WTC11 (cell line): ENCODE measurements at regions not wholly inside any gene's neighbourhood (a gene's known extent, or its start where the extent isn't known, plus 50 kb on each side); places are given as distances from the start of the nearest gene placed in this dataset.

Experiments
- ATAC-seq: fragments of 200-7000 bp; cut with Tn5 transposase; 2 replicates; pipeline ENCODE4 v1.10.0; 2021; ENCODE audit warnings: mild to moderate bottlenecking, moderate library complexity
- CTCF ChIA-PET: fragments of 300-600 bp; sonication (Branson Sonifier 250); formaldehyde crosslinking; loops from one replicate; lab custom pipeline; 2021; ENCODE audit warnings: antibody characterized with exemption; lab: Charles Lee
- POLR2A ChIA-PET: fragments of 350-600 bp; sonication (Branson Sonifier 250); formaldehyde crosslinking; loops from one replicate; lab custom pipeline; 2021; ENCODE audit warnings: antibody characterized with exemption; lab: Charles Lee
- DNase-seq: peaks from one replicate; pipeline ENCODE4 v3.0.0; 2021; ENCODE audit warnings: low spot score
- H3K27ac Mint-ChIP-seq: 2 replicates; pipeline ENCODE4 v1.8.0; 2021; ENCODE audit warnings: mixed read lengths
- H3K27me3 Mint-ChIP-seq: 2 replicates; pipeline ENCODE4 v1.8.0; 2021; ENCODE audit warnings: low read depth, mild to moderate bottlenecking, moderate library complexity, mixed read lengths
- H3K36me3 Mint-ChIP-seq: 2 replicates; pipeline ENCODE4 v1.8.0; 2021; ENCODE audit warnings: mixed read lengths
- H3K4me1 Mint-ChIP-seq: 2 replicates; pipeline ENCODE4 v1.8.0; 2022; ENCODE audit warnings: mixed read lengths
- H3K4me3 Mint-ChIP-seq: 2 replicates; pipeline ENCODE4 v1.8.0; 2021; ENCODE audit warnings: mild to moderate bottlenecking, moderate library complexity, mixed read lengths
- H3K9me3 Mint-ChIP-seq: 2 replicates; pipeline ENCODE4 v1.8.0; 2021; ENCODE audit warnings: mixed read lengths
- CREB1 ChIP-seq: sonication (generic); formaldehyde crosslinking; IDR thresholded peaks from 2 replicates; pipeline ENCODE4 v1.8.0; 2023; ENCODE audit warnings: mild to moderate bottlenecking, missing genetic modification reagents
- ETV6 ChIP-seq: sonication (generic); formaldehyde crosslinking; IDR thresholded peaks from 2 replicates; pipeline ENCODE4 v1.8.1; 2022; ENCODE audit warnings: mild to moderate bottlenecking, missing genetic modification reagents
- JUN ChIP-seq: sonication (generic); formaldehyde crosslinking; IDR thresholded peaks from 2 replicates; pipeline ENCODE4 v1.8.0; 2023; ENCODE audit warnings: mild to moderate bottlenecking, missing genetic modification reagents
- NFE2L1 ChIP-seq: sonication (generic); formaldehyde crosslinking; IDR thresholded peaks from 2 replicates; pipeline ENCODE4 v1.8.1; 2023; ENCODE audit warnings: missing genetic modification reagents
- NR3C1 ChIP-seq: sonication (generic); formaldehyde crosslinking; conservative IDR thresholded peaks from 2 replicates; pipeline ENCODE4 v1.8.1; 2023; ENCODE audit warnings: low read depth, mild to moderate bottlenecking, missing genetic modification reagents
- OVOL2 ChIP-seq: fragments of 250-450 bp; sonication (Bioruptor Pico); IDR thresholded peaks from 2 replicates; pipeline ENCODE4 v1.9.0; 2021; ENCODE audit warnings: mild to moderate bottlenecking, borderline replicate concordance
- RELA ChIP-seq: sonication (generic); formaldehyde crosslinking; IDR thresholded peaks from 2 replicates; pipeline ENCODE4 v1.8.1; 2022; ENCODE audit warnings: missing genetic modification reagents, mild to moderate bottlenecking, borderline replicate concordance
- SMAD3 ChIP-seq: sonication (generic); formaldehyde crosslinking; IDR thresholded peaks from 2 replicates; pipeline ENCODE4 v1.8.0; 2022; ENCODE audit warnings: missing genetic modification reagents, mild to moderate bottlenecking, borderline replicate concordance
- SMAD4 ChIP-seq: sonication (generic); formaldehyde crosslinking; IDR thresholded peaks from 2 replicates; pipeline ENCODE4 v1.8.0; 2022; ENCODE audit warnings: mild to moderate bottlenecking, missing genetic modification reagents
- SOX15 ChIP-seq: fragments of 250-450 bp; sonication (Bioruptor Pico); IDR thresholded peaks from 2 replicates; pipeline ENCODE4 v1.9.0; 2021; ENCODE audit warnings: mild to moderate bottlenecking
- STAT6 ChIP-seq: sonication (generic); formaldehyde crosslinking; conservative IDR thresholded peaks from 2 replicates; pipeline ENCODE4 v1.8.1; 2023; ENCODE audit warnings: mild to moderate bottlenecking, low read depth, missing genetic modification reagents, moderate library complexity
- ZNF121 ChIP-seq: sonication (generic); formaldehyde crosslinking; IDR thresholded peaks from 2 replicates; pipeline ENCODE4 v1.8.0; 2023; ENCODE audit warnings: missing genetic modification reagents
- ZNF396 ChIP-seq: fragments of 250-450 bp; sonication (Bioruptor Pico); IDR thresholded peaks from 2 replicates; pipeline ENCODE4 v1.8.0; 2021; ENCODE audit warnings: mild to moderate bottlenecking, moderate library complexity, borderline replicate concordance
- ZNF423 ChIP-seq: fragments of 250-450 bp; sonication (Bioruptor Pico); IDR thresholded peaks from 2 replicates; pipeline ENCODE4 v2.1.2; 2022; ENCODE audit warnings: mild to moderate bottlenecking, moderate library complexity
- ZNF671 ChIP-seq: fragments of 250-450 bp; sonication (Bioruptor Pico); IDR thresholded peaks from 2 replicates; pipeline ENCODE4 v1.8.0; 2021; ENCODE audit warnings: mild to moderate bottlenecking
- TF ChIP-seq, protein P1 (sequence below): sonication (generic); formaldehyde crosslinking; IDR thresholded peaks from 2 replicates; pipeline ENCODE4 v1.8.0; 2022; ENCODE audit warnings: mild to moderate bottlenecking, missing genetic modification reagents
- TF ChIP-seq, protein P2 (sequence below): sonication (generic); formaldehyde crosslinking; IDR thresholded peaks from 2 replicates; pipeline ENCODE4 v1.8.1; 2022; ENCODE audit warnings: low read depth, mild to moderate bottlenecking, moderate library complexity, missing genetic modification reagents, borderline replicate concordance
- TF ChIP-seq, protein P3 (sequence below): fragments of 250-450 bp; sonication (Bioruptor Pico); IDR thresholded peaks from 2 replicates; pipeline ENCODE4 v1.9.0; 2021; ENCODE audit warnings: mild to moderate bottlenecking, borderline replicate concordance
- TF ChIP-seq, protein P4 (sequence below): sonication (generic); formaldehyde crosslinking; IDR thresholded peaks from 2 replicates; pipeline ENCODE4 v1.8.1; 2023; ENCODE audit warnings: mild to moderate bottlenecking, missing genetic modification reagents
- TF ChIP-seq, protein P5 (sequence below): fragments of 250-450 bp; sonication (Bioruptor Pico); conservative IDR thresholded peaks from 2 replicates; pipeline ENCODE4 v1.9.0; 2021; ENCODE audit warnings: mild to moderate bottlenecking

- Mint-ChIP-seq H3K4me1 (0 out of 2 replicates have a peak, but pooled peaks cover 4% of the 10 kb centered on the region), H3K9me3 (peaks cover 59% of the 10 kb centered on the region), H3K27ac (no peak overlapping the region), H3K36me3 (peaks cover 39% of the 10 kb centered on the region), H3K4me3 (no peak overlapping the region), H3K27me3 (no peaks in the 10 kb centered on the region)
- DNase-seq = no peak
- TF ChIP-seq JUN (CRISPR knock-in tag) = no peak
- TF ChIP-seq, protein P1, sequence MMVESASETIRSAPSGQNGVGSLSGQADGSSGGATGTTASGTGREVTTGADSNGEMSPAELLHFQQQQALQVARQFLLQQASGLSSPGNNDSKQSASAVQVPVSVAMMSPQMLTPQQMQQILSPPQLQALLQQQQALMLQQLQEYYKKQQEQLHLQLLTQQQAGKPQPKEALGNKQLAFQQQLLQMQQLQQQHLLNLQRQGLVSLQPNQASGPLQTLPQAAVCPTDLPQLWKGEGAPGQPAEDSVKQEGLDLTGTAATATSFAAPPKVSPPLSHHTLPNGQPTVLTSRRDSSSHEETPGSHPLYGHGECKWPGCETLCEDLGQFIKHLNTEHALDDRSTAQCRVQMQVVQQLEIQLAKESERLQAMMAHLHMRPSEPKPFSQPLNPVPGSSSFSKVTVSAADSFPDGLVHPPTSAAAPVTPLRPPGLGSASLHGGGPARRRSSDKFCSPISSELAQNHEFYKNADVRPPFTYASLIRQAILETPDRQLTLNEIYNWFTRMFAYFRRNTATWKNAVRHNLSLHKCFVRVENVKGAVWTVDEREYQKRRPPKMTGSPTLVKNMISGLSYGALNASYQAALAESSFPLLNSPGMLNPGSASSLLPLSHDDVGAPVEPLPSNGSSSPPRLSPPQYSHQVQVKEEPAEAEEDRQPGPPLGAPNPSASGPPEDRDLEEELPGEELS (CRISPR knock-in tag) = no peak
- ChIA-PET CTCF (no interaction called here), POLR2A (no interaction called here)
- no peak for ATAC-seq
Observed at GRCh38 chr6:168765752-168766151, 324.8 kb downstream of the SMOC2 start.

- TF ChIP-seq ZNF671 (CRISPR knock-in tag) = no peak
- no peak for TF ChIP-seq JUN (CRISPR knock-in tag)
- TF ChIP-seq, protein P2, sequence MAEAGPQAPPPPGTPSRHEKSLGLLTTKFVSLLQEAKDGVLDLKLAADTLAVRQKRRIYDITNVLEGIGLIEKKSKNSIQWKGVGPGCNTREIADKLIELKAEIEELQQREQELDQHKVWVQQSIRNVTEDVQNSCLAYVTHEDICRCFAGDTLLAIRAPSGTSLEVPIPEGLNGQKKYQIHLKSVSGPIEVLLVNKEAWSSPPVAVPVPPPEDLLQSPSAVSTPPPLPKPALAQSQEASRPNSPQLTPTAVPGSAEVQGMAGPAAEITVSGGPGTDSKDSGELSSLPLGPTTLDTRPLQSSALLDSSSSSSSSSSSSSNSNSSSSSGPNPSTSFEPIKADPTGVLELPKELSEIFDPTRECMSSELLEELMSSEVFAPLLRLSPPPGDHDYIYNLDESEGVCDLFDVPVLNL (CRISPR knock-in tag) = no peak
- TF ChIP-seq ZNF396 (CRISPR knock-in tag) = no peak
- TF ChIP-seq ZNF423 (CRISPR knock-in tag) = no peak
- TF ChIP-seq SMAD3 (CRISPR knock-in tag) = no peak
- no peak for TF ChIP-seq NR3C1 (CRISPR knock-in tag)
- no peak for TF ChIP-seq RELA (CRISPR knock-in tag)
- no peak for TF ChIP-seq SMAD4 (CRISPR knock-in tag)
- no peak for TF ChIP-seq ZNF121 (CRISPR knock-in tag)
- TF ChIP-seq ETV6 = no peak
- TF ChIP-seq, protein P3, sequence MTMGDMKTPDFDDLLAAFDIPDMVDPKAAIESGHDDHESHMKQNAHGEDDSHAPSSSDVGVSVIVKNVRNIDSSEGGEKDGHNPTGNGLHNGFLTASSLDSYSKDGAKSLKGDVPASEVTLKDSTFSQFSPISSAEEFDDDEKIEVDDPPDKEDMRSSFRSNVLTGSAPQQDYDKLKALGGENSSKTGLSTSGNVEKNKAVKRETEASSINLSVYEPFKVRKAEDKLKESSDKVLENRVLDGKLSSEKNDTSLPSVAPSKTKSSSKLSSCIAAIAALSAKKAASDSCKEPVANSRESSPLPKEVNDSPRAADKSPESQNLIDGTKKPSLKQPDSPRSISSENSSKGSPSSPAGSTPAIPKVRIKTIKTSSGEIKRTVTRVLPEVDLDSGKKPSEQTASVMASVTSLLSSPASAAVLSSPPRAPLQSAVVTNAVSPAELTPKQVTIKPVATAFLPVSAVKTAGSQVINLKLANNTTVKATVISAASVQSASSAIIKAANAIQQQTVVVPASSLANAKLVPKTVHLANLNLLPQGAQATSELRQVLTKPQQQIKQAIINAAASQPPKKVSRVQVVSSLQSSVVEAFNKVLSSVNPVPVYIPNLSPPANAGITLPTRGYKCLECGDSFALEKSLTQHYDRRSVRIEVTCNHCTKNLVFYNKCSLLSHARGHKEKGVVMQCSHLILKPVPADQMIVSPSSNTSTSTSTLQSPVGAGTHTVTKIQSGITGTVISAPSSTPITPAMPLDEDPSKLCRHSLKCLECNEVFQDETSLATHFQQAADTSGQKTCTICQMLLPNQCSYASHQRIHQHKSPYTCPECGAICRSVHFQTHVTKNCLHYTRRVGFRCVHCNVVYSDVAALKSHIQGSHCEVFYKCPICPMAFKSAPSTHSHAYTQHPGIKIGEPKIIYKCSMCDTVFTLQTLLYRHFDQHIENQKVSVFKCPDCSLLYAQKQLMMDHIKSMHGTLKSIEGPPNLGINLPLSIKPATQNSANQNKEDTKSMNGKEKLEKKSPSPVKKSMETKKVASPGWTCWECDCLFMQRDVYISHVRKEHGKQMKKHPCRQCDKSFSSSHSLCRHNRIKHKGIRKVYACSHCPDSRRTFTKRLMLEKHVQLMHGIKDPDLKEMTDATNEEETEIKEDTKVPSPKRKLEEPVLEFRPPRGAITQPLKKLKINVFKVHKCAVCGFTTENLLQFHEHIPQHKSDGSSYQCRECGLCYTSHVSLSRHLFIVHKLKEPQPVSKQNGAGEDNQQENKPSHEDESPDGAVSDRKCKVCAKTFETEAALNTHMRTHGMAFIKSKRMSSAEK = no peak
- TF ChIP-seq, protein P4, sequence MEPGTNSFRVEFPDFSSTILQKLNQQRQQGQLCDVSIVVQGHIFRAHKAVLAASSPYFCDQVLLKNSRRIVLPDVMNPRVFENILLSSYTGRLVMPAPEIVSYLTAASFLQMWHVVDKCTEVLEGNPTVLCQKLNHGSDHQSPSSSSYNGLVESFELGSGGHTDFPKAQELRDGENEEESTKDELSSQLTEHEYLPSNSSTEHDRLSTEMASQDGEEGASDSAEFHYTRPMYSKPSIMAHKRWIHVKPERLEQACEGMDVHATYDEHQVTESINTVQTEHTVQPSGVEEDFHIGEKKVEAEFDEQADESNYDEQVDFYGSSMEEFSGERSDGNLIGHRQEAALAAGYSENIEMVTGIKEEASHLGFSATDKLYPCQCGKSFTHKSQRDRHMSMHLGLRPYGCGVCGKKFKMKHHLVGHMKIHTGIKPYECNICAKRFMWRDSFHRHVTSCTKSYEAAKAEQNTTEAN = no peak
- no peak for TF ChIP-seq CREB1 (CRISPR knock-in tag)
- no peak for TF ChIP-seq OVOL2 (CRISPR knock-in tag)
- TF ChIP-seq SOX15 (CRISPR knock-in tag) = no peak
- no peak for TF ChIP-seq NFE2L1 (CRISPR knock-in tag)
- TF ChIP-seq, protein P5, sequence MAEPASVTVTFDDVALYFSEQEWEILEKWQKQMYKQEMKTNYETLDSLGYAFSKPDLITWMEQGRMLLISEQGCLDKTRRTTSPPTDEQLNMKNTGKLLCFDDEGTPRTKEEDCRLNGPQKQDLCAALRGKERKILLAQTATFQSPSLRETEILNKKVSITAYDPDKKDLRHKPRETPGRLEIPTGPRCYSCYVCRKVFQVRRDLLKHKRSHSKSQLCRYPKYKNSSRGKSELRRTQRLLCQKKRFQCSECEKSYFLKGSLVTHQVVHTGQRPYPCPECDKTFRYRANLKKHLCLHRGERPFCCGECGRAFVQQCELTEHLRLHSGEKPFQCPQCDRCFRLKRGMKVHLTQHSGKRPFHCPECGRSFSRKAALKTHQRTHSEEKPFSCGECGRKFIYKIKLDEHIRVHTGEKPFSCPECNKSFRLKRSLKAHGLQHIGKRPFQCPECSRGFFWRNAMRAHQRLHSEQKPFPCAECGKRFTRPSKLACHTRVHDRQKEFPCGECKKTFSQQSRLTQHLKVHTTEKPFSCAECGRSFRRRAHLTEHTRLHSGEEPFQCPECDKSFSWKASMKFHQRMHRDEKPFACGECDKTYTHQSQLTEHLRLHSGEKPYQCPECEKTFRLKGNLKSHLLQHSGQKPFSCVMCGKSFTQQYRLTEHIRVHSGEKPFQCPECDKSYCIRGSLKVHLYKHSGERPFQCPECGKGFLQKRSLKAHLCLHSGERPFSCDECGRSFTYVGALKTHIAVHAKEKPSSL (CRISPR knock-in tag) = no peak
- TF ChIP-seq STAT6 = no peak
- TF ChIP-seq, all 79 proteins: peak for 0
- ATAC-seq (peak; percentile 88), DNase-seq (no peak)
- Mint-ChIP-seq H3K9me3 (peaks cover 19% of the 10 kb centered on the region), H3K4me3 (no peak overlapping the region), H3K4me1 (peaks cover 26% of the 10 kb centered on the region), H3K27ac (peak overlapping the region; percentile 95), H3K36me3 (no peaks in the 10 kb centered on the region; the same call in 1 of the 2 replicates), H3K27me3 (no peaks in the 10 kb centered on the region; the same call in 1 of the 2 replicates)
- ChIA-PET POLR2A (no interaction called here), CTCF (interaction anchor here (0.9 to 1.8 kb wide), 3 partner anchors 11 to 45 kb away, joined by 3 to 6 read pairs (median 6); no protein-coding TSS in a partner anchor)
Observed at GRCh38 chr6:168756009-168756634, 315.1 kb downstream of the SMOC2 start.
